Activated CD8-positive, alpha-beta memory T cell treated with anti-CD3 and anti-CD28 coated beads, Interleukin-2, amount 10 ng/mL, durations not matched to agents 7 days and 5 days (primary cell): ENCODE measurements at regions not wholly inside any gene's neighbourhood (a gene's known extent, or its start where the extent isn't known, plus 50 kb on each side); places are given as distances from the start of the nearest gene placed in this dataset.

ENCODE experiments used
- ATAC-seq: fragments of 150-1000 bp; cut with Tn5 transposase; one replicate; pipeline ENCODE4 v1.10.0; 2021; ENCODE audit warnings: moderate library complexity
- CTCF ChIA-PET: fragments of 350-600 bp; sonication (Branson Sonifier 250); formaldehyde crosslinking; loops from one replicate; lab custom pipeline; 2021; ENCODE audit warnings: antibody characterized with exemption; lab: Charles Lee
- DNase-seq: peaks from one replicate; pipeline ENCODE4 v3.0.0-alpha.2; 2020
- H3K27ac Mint-ChIP-seq: one replicate; pipeline ENCODE4 v1.8.0; 2021; ENCODE audit warnings: mild to moderate bottlenecking, mixed read lengths
- H3K27me3 Mint-ChIP-seq: one replicate; pipeline ENCODE4 v1.8.0; 2021; ENCODE audit warnings: mixed read lengths
- H3K36me3 Mint-ChIP-seq: one replicate; pipeline ENCODE4 v1.8.0; 2021; ENCODE audit warnings: mild to moderate bottlenecking, mixed read lengths
- H3K4me1 Mint-ChIP-seq: one replicate; pipeline ENCODE4 v1.8.0; 2021; ENCODE audit warnings: mixed read lengths
- H3K4me3 Mint-ChIP-seq: one replicate; pipeline ENCODE4 v1.8.0; 2021; ENCODE audit warnings: mild to moderate bottlenecking, moderate library complexity, mixed read lengths
- H3K9me3 Mint-ChIP-seq: one replicate; pipeline ENCODE4 v1.8.0; 2022; ENCODE audit warnings: low read depth, mixed read lengths

DNA sequence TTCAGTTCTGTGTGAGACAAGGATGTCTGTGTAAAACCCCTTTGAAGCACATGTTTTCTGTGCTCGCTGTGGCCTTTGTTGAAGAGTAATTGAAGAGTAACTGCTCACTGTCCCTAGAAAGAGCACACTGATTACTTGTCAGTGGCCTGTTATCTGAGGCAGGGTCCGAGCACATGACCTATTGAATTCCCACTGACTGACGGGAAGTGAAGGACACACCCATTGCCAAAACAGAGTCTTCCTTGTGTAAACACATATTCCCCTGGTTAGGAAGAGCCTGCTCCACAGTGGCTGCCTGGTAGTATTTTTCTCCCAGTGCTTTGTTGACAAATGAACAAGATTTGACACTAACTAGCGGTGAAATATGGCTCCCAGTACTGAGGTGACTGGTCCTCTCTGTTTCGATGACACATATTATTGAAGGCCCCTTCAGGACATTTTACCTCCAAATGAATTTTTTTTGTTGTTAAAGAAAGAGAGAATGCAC lies 148.5 kb upstream of the GYPC start:
- ATAC-seq (no peak), DNase-seq (no peak)
- no peaks in the 10 kb centered on the region for H3K4me1 Mint-ChIP-seq
- no peak overlapping the region for H3K4me3 Mint-ChIP-seq
- CTCF ChIA-PET = no interaction called here
- H3K27me3 Mint-ChIP-seq = peaks cover 4% of the 10 kb centered on the region
- H3K9me3 Mint-ChIP-seq = no peaks in the 10 kb centered on the region
- H3K36me3 Mint-ChIP-seq = no peaks in the 10 kb centered on the region
- H3K27ac Mint-ChIP-seq = no peak overlapping the region

DNA sequence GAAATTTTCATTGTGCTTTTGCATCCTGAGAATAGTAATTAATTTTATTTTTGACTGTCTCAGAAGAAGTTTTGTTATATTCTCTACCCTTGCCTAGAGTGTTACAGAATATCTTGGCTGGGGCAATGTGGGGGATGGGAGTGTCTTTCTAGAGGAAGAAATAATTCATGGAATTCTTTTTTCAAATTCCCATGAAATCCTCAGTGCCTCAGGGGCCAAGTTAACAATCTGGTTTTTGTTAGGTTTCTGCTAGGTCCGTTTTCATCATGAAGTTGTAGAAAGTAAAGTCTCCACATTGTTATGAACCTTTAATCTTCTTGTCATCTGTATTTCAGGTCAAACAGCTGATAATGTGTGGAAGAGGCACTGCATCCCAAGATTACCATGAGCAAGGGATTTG lies 145.6 kb upstream of the GYPC start:
- DNase-seq (no peak), ATAC-seq (no peak)
- Mint-ChIP-seq H3K4me1 (no peaks in the 10 kb centered on the region), H3K4me3 (no peak overlapping the region), H3K36me3 (no peaks in the 10 kb centered on the region), H3K27me3 (peaks cover 6% of the 10 kb centered on the region), H3K27ac (no peak overlapping the region), H3K9me3 (no peaks in the 10 kb centered on the region)
- CTCF ChIA-PET = no interaction called here

DNA sequence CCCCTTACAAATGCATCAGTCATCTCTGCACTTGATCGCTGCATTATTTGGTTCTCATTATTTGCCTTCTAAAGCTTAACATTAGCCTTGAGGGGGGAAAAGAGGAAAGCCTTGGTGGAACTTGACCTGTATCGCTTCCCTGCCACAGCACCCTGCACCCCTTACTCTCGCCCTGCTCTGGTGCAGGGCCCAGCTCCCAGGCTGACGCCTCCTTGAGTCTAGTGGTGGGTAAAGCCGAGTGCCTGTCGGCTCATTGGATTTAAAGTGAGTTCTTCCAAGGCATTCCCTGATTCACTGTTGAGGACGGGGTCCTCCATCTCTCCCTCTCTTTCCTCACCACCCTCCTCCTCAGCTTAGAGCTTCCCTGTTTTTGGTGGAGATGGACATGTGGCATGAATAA lies 145.0 kb upstream of the GYPC start:
- H3K27ac Mint-ChIP-seq = no peak overlapping the region

DNA sequence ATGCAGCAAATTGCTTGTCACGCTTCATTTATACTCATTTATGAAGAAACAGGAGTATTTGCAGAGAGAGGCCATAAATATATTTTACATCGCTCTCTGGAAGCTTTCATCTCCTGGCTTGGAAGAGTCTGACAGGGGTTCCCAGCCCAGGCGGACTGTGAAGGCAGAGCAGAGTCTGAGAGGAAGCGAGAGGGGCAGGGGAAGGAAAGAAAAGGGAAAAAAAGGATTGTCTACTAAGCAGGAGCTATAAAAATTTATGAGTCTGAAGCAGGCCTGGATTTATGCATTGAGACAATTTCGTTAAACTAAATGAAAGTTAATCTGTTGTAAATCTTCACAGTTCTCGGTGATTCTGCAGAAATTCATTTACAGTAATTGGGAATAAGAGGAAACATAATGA lies 143.9 kb upstream of the GYPC start:
- Mint-ChIP-seq H3K27me3 (peaks cover 2% of the 10 kb centered on the region), H3K9me3 (no peaks in the 10 kb centered on the region), H3K4me3 (no peak overlapping the region), H3K36me3 (no peaks in the 10 kb centered on the region), H3K27ac (no peak overlapping the region), H3K4me1 (no peaks in the 10 kb centered on the region)
- CTCF ChIA-PET = no interaction called here
- DNase-seq (no peak), ATAC-seq (no peak)

More for the DNA sequence above, 145.0 kb upstream of the GYPC start:
- Mint-ChIP-seq H3K27me3 (peaks cover 6% of the 10 kb centered on the region), H3K4me3 (no peak overlapping the region), H3K4me1 (no peaks in the 10 kb centered on the region), H3K36me3 (no peaks in the 10 kb centered on the region), H3K9me3 (no peaks in the 10 kb centered on the region)
- ATAC-seq (no peak), DNase-seq (no peak)
- CTCF ChIA-PET = no interaction called here

DNA sequence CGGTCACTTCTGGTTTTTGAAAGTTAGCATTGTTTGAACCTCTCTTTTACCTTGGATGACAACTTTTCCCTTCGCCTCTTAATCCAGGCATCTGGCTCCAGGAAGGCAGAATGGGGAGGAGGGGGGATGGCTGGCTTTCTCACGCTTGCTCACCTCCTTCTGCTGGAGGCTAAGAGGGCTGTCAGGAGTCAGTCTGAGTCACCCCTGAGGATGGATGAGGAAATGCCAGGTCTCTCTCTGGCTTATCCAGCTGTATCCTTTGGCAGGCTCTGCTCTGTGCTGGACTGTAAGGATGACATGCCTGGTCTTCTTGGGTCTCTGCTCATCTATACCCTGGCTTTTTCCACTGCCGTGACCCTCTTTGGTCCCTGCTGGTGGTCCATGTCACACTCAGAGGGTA lies 142.9 kb upstream of the GYPC start:
- no peak overlapping the region for H3K4me3 Mint-ChIP-seq
- DNase-seq (no peak), ATAC-seq (no peak)
- no peaks in the 10 kb centered on the region for H3K4me1 Mint-ChIP-seq
- H3K9me3 Mint-ChIP-seq = no peaks in the 10 kb centered on the region
- peaks cover 2% of the 10 kb centered on the region for H3K27me3 Mint-ChIP-seq
- H3K36me3 Mint-ChIP-seq = no peaks in the 10 kb centered on the region
- CTCF ChIA-PET = no interaction called here
- H3K27ac Mint-ChIP-seq = no peak overlapping the region

DNA sequence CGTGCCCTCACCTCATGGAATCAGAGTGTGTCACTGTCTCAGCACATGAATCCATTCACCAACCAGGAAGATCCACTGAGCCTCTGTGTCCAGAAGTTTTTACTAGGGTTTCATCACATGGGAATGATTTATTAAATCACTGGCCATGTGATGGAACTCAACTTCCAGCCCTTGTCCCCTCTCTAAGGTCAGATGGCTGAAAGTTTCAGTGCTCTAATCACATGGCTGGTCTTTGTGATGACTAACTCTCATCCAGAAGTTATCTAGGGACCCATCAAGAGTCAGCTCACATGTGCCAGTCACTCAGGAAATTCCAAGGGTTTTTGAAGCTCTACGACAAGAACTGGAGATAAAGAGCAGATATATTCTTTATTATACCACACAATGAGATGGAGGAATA lies 140.5 kb upstream of the GYPC start:
- DNase-seq (no peak), ATAC-seq (no peak)
- H3K36me3 Mint-ChIP-seq = no peaks in the 10 kb centered on the region
- CTCF ChIA-PET = interaction anchor here (1.3 to 1.8 kb wide), 2 partner anchors 12 to 262 kb away, joined by 4 to 7 read pairs; no protein-coding TSS in a partner anchor
- no peak overlapping the region for H3K27ac Mint-ChIP-seq
- peaks cover 4% of the 10 kb centered on the region for H3K27me3 Mint-ChIP-seq
- H3K4me1 Mint-ChIP-seq = no peaks in the 10 kb centered on the region
- H3K4me3 Mint-ChIP-seq = no peak overlapping the region
- no peaks in the 10 kb centered on the region for H3K9me3 Mint-ChIP-seq

DNA sequence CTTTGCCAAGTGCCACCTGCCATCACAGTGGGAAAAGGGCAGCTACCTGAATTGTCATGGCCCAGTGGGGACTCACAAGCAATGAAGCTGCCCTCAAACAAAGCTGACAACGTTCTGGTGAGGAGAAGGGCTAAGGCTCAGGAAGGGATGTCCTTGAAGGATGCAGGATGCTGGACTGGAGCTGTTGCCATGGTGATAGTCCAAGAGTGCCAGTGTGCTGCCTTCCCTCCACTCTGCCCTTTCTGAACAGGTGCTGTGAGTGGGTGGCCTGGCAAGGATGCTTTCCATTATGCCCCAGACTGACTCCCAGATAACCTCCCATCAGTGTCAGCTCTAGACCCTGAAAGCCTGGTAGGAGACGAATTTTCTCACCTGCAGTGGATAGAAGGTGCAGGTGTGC lies 137.8 kb upstream of the GYPC start:
- Mint-ChIP-seq H3K4me1 (no peaks in the 10 kb centered on the region), H3K4me3 (no peak overlapping the region), H3K9me3 (no peaks in the 10 kb centered on the region), H3K27ac (no peak overlapping the region), H3K36me3 (no peaks in the 10 kb centered on the region), H3K27me3 (peaks cover 5% of the 10 kb centered on the region)
- DNase-seq = no peak
- CTCF ChIA-PET = no interaction called here
- no peak for ATAC-seq

DNA sequence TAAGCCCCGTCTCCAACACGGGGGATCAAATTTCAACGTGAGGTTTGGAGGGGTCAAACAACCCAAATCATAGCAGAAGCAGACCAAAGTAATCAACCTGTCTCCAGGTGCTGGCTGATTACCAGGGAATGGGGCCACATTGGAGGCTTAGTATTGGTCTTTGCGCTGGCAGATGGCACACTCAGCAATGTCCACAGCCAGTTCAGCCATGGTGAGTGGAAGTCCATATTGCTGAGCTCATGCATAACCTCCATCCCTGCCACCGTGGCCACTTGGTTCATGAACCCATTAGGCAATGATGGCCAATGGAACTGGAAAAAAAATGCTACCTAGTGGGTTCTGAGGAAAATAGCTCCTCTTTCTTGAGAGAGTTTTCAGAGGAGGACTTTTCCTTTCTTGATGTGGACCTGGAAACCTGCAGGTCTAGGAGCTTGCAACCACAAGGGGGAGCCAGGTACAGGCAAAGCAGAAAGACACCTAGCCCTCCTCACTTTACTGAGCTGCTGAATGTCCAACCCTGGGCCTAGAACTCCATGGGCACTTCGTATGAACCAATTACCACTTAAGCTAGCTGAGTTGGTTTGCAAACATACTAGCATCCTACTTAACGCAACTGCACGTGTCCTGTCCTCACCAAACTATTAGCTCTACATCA lies 128.0 kb upstream of the GYPC start:
- no peaks in the 10 kb centered on the region for H3K9me3 Mint-ChIP-seq
- no peaks in the 10 kb centered on the region for H3K27me3 Mint-ChIP-seq
- H3K4me3 Mint-ChIP-seq = no peak overlapping the region
- ATAC-seq (peak; percentile 63), DNase-seq (peak; percentile 75)
- H3K4me1 Mint-ChIP-seq = no peaks in the 10 kb centered on the region
- CTCF ChIA-PET = interaction anchor here (0.7 to 3.7 kb wide), 22 partner anchors 9 to 444 kb away, joined by 3 to 57 read pairs (median 5); partner anchors contain the start of gene GYPC
- H3K27ac Mint-ChIP-seq = no peak overlapping the region
- no peaks in the 10 kb centered on the region for H3K36me3 Mint-ChIP-seq

DNA sequence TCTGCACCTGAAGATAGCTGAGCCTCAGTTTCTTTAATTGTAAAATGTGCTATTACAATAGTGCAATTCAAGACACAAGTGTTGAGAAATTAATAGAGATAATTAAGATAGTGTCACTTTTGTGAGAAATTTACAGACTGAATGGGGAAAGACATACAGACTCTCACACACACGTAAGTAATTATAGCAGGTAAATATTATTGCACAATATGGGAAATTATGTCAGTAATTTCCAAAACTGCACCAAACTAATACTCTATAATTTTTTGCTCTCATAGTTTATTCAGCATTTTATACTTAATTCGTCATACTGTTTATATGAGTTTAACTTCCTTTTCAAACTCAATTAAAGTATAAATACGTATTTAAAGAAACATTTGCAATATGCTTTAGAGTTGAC lies 124.9 kb upstream of the GYPC start:
- CTCF ChIA-PET = no interaction called here
- no peaks in the 10 kb centered on the region for H3K36me3 Mint-ChIP-seq
- no peak overlapping the region for H3K27ac Mint-ChIP-seq
- no peak overlapping the region for H3K4me3 Mint-ChIP-seq
- H3K27me3 Mint-ChIP-seq = peaks cover 2% of the 10 kb centered on the region
- peaks cover 8% of the 10 kb centered on the region for H3K4me1 Mint-ChIP-seq
- ATAC-seq (no peak), DNase-seq (no peak)
- H3K9me3 Mint-ChIP-seq = no peaks in the 10 kb centered on the region

DNA sequence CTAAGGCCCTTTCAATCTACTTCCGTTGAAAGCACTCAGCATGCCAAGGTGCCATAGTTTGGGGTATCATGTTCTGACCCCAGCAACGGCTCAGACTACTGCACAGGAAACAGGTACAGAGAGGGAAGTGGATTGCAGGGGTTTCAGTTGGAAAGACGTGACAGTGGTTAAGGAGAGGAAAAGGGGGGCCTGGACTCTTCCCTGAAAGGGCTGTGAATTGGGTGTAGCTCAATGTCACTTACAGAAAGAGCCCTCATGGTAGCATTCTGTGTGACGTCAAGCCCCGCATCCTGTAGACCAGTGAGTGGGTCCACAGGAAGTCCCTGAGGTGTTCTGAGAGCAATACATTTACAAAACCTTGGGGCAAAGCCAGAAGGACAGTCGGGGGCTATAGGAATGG lies 121.5 kb upstream of the GYPC start:
- no peaks in the 10 kb centered on the region for H3K9me3 Mint-ChIP-seq

DNA sequence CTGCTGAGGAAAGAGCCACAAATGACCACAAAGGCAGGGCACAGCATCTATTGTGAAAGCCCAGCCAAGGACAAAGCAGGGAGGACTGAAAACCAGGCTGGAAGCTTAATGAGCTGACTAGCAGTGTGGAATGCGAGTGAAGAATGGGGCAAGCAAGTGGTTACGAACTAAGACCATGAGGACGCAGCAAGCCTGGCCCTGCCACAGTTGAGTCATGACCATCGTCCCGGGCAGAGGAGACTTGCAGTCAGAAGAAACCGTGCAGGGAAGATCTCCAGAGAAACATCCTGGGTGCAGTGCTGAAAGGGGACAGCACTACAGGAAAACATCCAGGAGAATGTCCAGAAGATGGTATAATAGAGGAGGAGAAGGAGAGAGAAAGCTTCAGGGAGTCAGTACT lies 120.5 kb upstream of the GYPC start:
- Mint-ChIP-seq H3K9me3 (no peaks in the 10 kb centered on the region), H3K36me3 (no peaks in the 10 kb centered on the region), H3K4me3 (no peak overlapping the region), H3K27ac (no peak overlapping the region), H3K27me3 (peaks cover 14% of the 10 kb centered on the region), H3K4me1 (peaks cover 8% of the 10 kb centered on the region)
- CTCF ChIA-PET = no interaction called here
- no peak for ATAC-seq
- DNase-seq = no peak

More for the DNA sequence above, 121.5 kb upstream of the GYPC start:
- CTCF ChIA-PET = no interaction called here
- ATAC-seq (peak; percentile 23), DNase-seq (peak; percentile 46)
- H3K36me3 Mint-ChIP-seq = no peaks in the 10 kb centered on the region
- H3K27ac Mint-ChIP-seq = peak overlapping the region; percentile 6
- peaks cover 8% of the 10 kb centered on the region for H3K4me1 Mint-ChIP-seq
- no peak overlapping the region for H3K4me3 Mint-ChIP-seq
- H3K27me3 Mint-ChIP-seq = peaks cover 7% of the 10 kb centered on the region

DNA sequence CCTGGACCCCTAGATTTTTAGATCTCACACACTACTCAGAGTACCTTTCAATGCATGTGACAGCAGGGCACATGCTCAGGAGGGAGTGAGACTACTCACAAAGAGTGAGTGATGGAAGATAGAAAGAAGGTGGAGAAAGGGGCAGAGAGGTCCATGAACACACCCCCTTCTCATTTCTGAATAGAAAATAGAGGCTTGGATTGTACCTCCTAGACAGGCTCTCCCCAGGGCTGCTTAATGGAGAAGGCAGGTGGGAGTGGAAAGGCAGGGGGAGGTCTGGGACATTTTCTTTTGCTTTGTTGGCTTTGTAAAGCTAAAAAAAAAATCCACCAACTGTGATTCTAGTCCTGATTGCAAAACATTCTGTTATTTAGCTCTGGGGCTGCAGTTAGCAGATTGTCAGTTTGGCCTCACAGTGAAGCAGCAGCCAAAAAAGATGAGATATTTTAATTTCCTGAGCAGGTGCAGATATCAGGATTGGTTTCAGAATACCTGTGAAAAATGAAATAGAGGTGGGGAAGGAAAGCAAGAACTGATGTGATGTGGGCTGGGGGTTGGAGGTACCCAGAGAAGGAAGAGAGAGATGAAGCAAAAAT lies 119.3 kb upstream of the GYPC start:
- no peak for ATAC-seq
- H3K36me3 Mint-ChIP-seq = no peaks in the 10 kb centered on the region

DNA sequence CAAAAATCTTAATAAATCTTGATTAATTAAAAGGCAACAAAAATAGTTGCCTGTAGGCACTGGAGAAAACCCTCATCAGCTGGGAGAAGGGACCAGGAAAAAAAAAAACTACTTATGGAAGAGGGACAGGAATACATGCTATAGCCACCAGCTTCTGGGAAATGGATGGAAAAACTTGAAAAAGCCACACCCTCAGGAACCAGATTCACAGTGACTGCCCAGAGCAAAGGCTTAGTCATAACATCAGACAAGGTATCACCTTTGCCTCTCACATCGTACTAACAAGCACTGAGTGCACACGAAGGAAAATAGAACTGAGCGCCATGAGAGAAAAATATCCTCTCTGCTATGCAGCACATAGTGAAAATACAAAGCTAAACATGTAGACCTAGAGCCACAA lies 116.9 kb upstream of the GYPC start:
- no peak overlapping the region for H3K4me3 Mint-ChIP-seq
- CTCF ChIA-PET = interaction anchor here (0.6 kb wide), 1 partner anchor 11 kb away, joined by 3 read pairs; no protein-coding TSS in a partner anchor
- H3K27me3 Mint-ChIP-seq = peaks cover 14% of the 10 kb centered on the region
- H3K4me1 Mint-ChIP-seq = peaks cover 8% of the 10 kb centered on the region
- H3K9me3 Mint-ChIP-seq = peaks cover 12% of the 10 kb centered on the region
- H3K36me3 Mint-ChIP-seq = peaks cover 3% of the 10 kb centered on the region
- DNase-seq (no peak), ATAC-seq (no peak)
- H3K27ac Mint-ChIP-seq = no peak overlapping the region

More for the DNA sequence above, 119.3 kb upstream of the GYPC start:
- CTCF ChIA-PET = interaction anchor here (1.0 kb wide), 1 partner anchor 15 kb away, joined by 3 read pairs; no protein-coding TSS in a partner anchor
- Mint-ChIP-seq H3K4me1 (peaks cover 8% of the 10 kb centered on the region), H3K9me3 (no peaks in the 10 kb centered on the region), H3K4me3 (no peak overlapping the region), H3K27me3 (peaks cover 14% of the 10 kb centered on the region), H3K27ac (no peak overlapping the region)
- DNase-seq = no peak

DNA sequence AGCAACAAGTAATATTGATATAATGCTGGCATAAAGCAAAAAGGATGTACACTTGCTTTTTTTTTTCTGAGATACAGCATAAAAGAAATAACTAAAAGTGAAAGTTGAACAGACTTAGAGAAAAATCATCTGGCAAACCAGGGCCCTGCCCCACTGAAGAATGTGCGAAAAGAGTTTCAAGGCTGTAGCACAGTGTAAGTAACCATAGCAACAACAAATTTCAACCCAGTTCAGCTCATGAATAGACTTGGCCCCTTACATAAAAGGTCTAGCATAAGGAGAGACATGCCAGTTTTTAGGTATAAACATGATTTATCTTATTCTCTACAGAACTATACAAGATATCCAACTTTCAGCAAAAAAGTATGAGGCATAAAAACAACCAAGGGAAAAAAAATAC lies 113.7 kb upstream of the GYPC start:
- H3K27me3 Mint-ChIP-seq = peaks cover 16% of the 10 kb centered on the region
- peaks cover 3% of the 10 kb centered on the region for H3K36me3 Mint-ChIP-seq
- CTCF ChIA-PET = no interaction called here
- peaks cover 12% of the 10 kb centered on the region for H3K9me3 Mint-ChIP-seq
- ATAC-seq (no peak), DNase-seq (no peak)
- no peak overlapping the region for H3K4me3 Mint-ChIP-seq
- no peak overlapping the region for H3K27ac Mint-ChIP-seq
- H3K4me1 Mint-ChIP-seq = no peaks in the 10 kb centered on the region
